Bronchial epithelial cell (primary cell): ENCODE measurements at regions not wholly inside any gene's neighbourhood (a gene's known extent, or its start where the extent isn't known, plus 50 kb on each side); places are given as distances from the start of the nearest gene placed in this dataset.
"Not testable (repeated sequence)": the region's sequence is repeated elsewhere in the genome, so short reads cannot be mapped to it uniquely, and the experiment has no call there.

Source experiments
- DNase-seq: peaks from one replicate; pipeline ENCODE4 v3.0.0-alpha.2; 2010; ENCODE audit warnings: low read depth
- FAIRE-seq: peaks from 2 replicates; lab custom pipeline; 2011; peaks lifted over from hg19 to GRCh38; lab: Jason Lieb, UNC
- H3K27me3 ChIP-seq: 2 replicates; pipeline ENCODE4 v1.5.1; 2011; ENCODE audit warnings: low read length; ENCODE audit not compliant: control insufficient read depth, insufficient read depth
- H3K36me3 ChIP-seq: 2 replicates; pipeline ENCODE4 v1.5.1; 2011; ENCODE audit warnings: low read length; ENCODE audit not compliant: control insufficient read depth, insufficient read depth
- H3K4me3 ChIP-seq: 2 replicates; pipeline ENCODE4 v1.5.1; 2011; ENCODE audit warnings: mild to moderate bottlenecking, low read depth, low read length, control low read depth
- CTCF ChIP-seq: IDR thresholded peaks from 2 replicates; pipeline ENCODE4 v1.5.1; 2011; ENCODE audit warnings: mild to moderate bottlenecking, moderate library complexity, low read length, control low read depth, inconsistent platforms; ENCODE audit not compliant: insufficient read depth, severe bottlenecking

GRCh38 chr6:153328194-153328593 lies 197.1 kb upstream of the RGS17 start:
- Histone ChIP-seq H3K27me3 (no peaks in the 10 kb centered on the region), H3K4me3 (no peak overlapping the region), H3K36me3 (no peaks in the 10 kb centered on the region)
- DNase-seq = peak; percentile 89
- no peak for TF ChIP-seq CTCF
- no peak for FAIRE-seq

GRCh38 chr6:153325661-153326060 lies 194.6 kb upstream of the RGS17 start:
- Histone ChIP-seq H3K27me3 (no peaks in the 10 kb centered on the region), H3K36me3 (no peaks in the 10 kb centered on the region), H3K4me3 (no peak overlapping the region)
- FAIRE-seq (no peak), DNase-seq (no peak)
- no peak for TF ChIP-seq CTCF

- peak; percentile 82 for FAIRE-seq
- DNase-seq = peak; percentile 86
- Histone ChIP-seq H3K4me3 (no peak overlapping the region), H3K27me3 (no peaks in the 10 kb centered on the region), H3K36me3 (no peaks in the 10 kb centered on the region)
- peak; percentile 60 for TF ChIP-seq CTCF
These were observed 181.6 kb upstream of the RGS17 start for GRCh38 chr6:153312634-153313033.

- Histone ChIP-seq H3K4me3 (no peak overlapping the region), H3K36me3 (no peaks in the 10 kb centered on the region), H3K27me3 (no peaks in the 10 kb centered on the region)
- no peak for DNase-seq
- TF ChIP-seq CTCF = no peak
- no peak for FAIRE-seq
These were observed 178.6 kb upstream of the RGS17 start for GRCh38 chr6:153309651-153310050.

- H3K4me3 ChIP-seq = no peak overlapping the region
- no peaks in the 10 kb centered on the region for H3K36me3 ChIP-seq
- no peak for TF ChIP-seq CTCF
- DNase-seq (no peak), FAIRE-seq (no peak)
- no peaks in the 10 kb centered on the region for H3K27me3 ChIP-seq
These were observed 171.1 kb upstream of the RGS17 start for GRCh38 chr6:153302133-153302532.

GRCh38 chr6:153301602-153302001 lies 170.5 kb upstream of the RGS17 start:
- no peak for DNase-seq
- no peak for TF ChIP-seq CTCF
- FAIRE-seq = no peak
- no peak overlapping the region for H3K4me3 ChIP-seq
- H3K36me3 ChIP-seq = no peaks in the 10 kb centered on the region
- H3K27me3 ChIP-seq = no peaks in the 10 kb centered on the region

- not testable (repeated sequence) for FAIRE-seq, H3K4me3 ChIP-seq, DNase-seq, H3K27me3 ChIP-seq, H3K36me3 ChIP-seq
These were observed 151.4 kb upstream of the RGS17 start for GRCh38 chr6:153282456-153282855.
